Smooth muscle cell (in vitro differentiated cells): ENCODE measurements at regions not wholly inside any gene's neighbourhood (a gene's known extent, or its start where the extent isn't known, plus 50 kb on each side); places are given as distances from the start of the nearest gene placed in this dataset.

Experiments used
- DNase-seq: peaks from one replicate; lab custom pipeline; 2025; ENCODE audit not compliant: unreplicated experiment; lab: John Stamatoyannopoulos, UW
- H2AFZ ChIP-seq: fragments of 200-600 bp; sonication (generic); 2 replicates; pipeline ENCODE4 v1.6.0; 2016; ENCODE audit warnings: antibody characterized with exemption, low read depth, mild to moderate bottlenecking
- H3F3A ChIP-seq: fragments of 200-600 bp; sonication (generic); 2 replicates; pipeline ENCODE4 v1.6.0; 2017; ENCODE audit warnings: antibody characterized with exemption, low read depth
- H3K27ac ChIP-seq: fragments of 200-600 bp; sonication (generic); 2 replicates; pipeline ENCODE4 v1.5.1; 2016; ENCODE audit warnings: low read depth, mild to moderate bottlenecking
- H3K27me3 ChIP-seq: fragments of 200-600 bp; sonication (generic); 2 replicates; pipeline ENCODE4 v1.6.1; 2016; ENCODE audit warnings: low read depth, mild to moderate bottlenecking
- H3K36me3 ChIP-seq: fragments of 200-600 bp; sonication (generic); 2 replicates; pipeline ENCODE4 v1.5.1; 2016; ENCODE audit warnings: low read depth
- H3K4me1 ChIP-seq: fragments of 200-600 bp; sonication (generic); 2 replicates; pipeline ENCODE4 v1.5.1; 2016; ENCODE audit warnings: low read depth
- H3K4me2 ChIP-seq: fragments of 200-600 bp; sonication (generic); 2 replicates; pipeline ENCODE4 v1.6.0; 2016; ENCODE audit warnings: mild to moderate bottlenecking
- H3K4me3 ChIP-seq: fragments of 200-600 bp; sonication (generic); 2 replicates; pipeline ENCODE4 v1.5.1; 2016; ENCODE audit warnings: mild to moderate bottlenecking
- H3K79me2 ChIP-seq: fragments of 200-600 bp; sonication (generic); 2 replicates; pipeline ENCODE4 v1.6.0; 2016; ENCODE audit warnings: low read depth, mild to moderate bottlenecking
- H3K9ac ChIP-seq: fragments of 200-600 bp; sonication (generic); 2 replicates; pipeline ENCODE4 v1.6.0; 2016; ENCODE audit warnings: low read depth
- H3K9me3 ChIP-seq: fragments of 200-600 bp; sonication (generic); replicated peaks from 2 replicates; pipeline ENCODE4 v1.5.1; 2016; ENCODE audit warnings: low read depth
- H4K20me1 ChIP-seq: fragments of 200-600 bp; sonication (generic); 2 replicates; pipeline ENCODE4 v1.6.0; 2016; ENCODE audit warnings: low read depth
- WGBS: methylation state at CpG from one replicate; pipeline ENCODE4 v1.1.7; 2016; ENCODE audit warnings: low lambda C conversion rate; 5-methylcytosine and 5-hydroxymethylcytosine counted together
- TF ChIP-seq, protein P1 (sequence below): fragments of 200-600 bp; sonication (generic); IDR thresholded peaks from 2 replicates; pipeline ENCODE4 v1.5.1; 2017; ENCODE audit warnings: borderline replicate concordance, mild to moderate bottlenecking, antibody characterized with exemption; ENCODE audit not compliant: insufficient read depth, poor library complexity, severe bottlenecking

- no peaks in the 10 kb centered on the region for H3F3A ChIP-seq
- H3K9me3 ChIP-seq = peaks cover 4% of the 10 kb centered on the region
- no peak overlapping the region for H3K4me2 ChIP-seq
- no peak overlapping the region for H3K4me3 ChIP-seq
- no peaks in the 10 kb centered on the region for H3K36me3 ChIP-seq
- H3K27ac ChIP-seq = no peak overlapping the region
- H3K27me3 ChIP-seq = no peaks in the 10 kb centered on the region
- H3K9ac ChIP-seq = no peak overlapping the region
- no peaks in the 10 kb centered on the region for H4K20me1 ChIP-seq
- TF ChIP-seq, protein P1, sequence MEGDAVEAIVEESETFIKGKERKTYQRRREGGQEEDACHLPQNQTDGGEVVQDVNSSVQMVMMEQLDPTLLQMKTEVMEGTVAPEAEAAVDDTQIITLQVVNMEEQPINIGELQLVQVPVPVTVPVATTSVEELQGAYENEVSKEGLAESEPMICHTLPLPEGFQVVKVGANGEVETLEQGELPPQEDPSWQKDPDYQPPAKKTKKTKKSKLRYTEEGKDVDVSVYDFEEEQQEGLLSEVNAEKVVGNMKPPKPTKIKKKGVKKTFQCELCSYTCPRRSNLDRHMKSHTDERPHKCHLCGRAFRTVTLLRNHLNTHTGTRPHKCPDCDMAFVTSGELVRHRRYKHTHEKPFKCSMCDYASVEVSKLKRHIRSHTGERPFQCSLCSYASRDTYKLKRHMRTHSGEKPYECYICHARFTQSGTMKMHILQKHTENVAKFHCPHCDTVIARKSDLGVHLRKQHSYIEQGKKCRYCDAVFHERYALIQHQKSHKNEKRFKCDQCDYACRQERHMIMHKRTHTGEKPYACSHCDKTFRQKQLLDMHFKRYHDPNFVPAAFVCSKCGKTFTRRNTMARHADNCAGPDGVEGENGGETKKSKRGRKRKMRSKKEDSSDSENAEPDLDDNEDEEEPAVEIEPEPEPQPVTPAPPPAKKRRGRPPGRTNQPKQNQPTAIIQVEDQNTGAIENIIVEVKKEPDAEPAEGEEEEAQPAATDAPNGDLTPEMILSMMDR = no peak
- no peaks in the 10 kb centered on the region for H3K79me2 ChIP-seq
- H2AFZ ChIP-seq = no peak overlapping the region
- WGBS = 85% methylated on average over 27 of the region's 27 CpGs
- DNase-seq = no peak
- no peaks in the 10 kb centered on the region for H3K4me1 ChIP-seq
Observed at GRCh38 chr22:47372596-47373385, 610.3 kb downstream of the TBC1D22A start.

- DNase-seq = no peak
- Histone ChIP-seq H3K79me2 (no peaks in the 10 kb centered on the region), H2AFZ (no peak overlapping the region), H3K9ac (no peak overlapping the region), H3K27me3 (no peaks in the 10 kb centered on the region), H3K4me2 (no peak overlapping the region), H4K20me1 (no peaks in the 10 kb centered on the region), H3K4me1 (no peaks in the 10 kb centered on the region), H3K27ac (no peak overlapping the region), H3K4me3 (no peak overlapping the region), H3K36me3 (no peaks in the 10 kb centered on the region), H3K9me3 (peaks cover 4% of the 10 kb centered on the region), H3F3A (no peaks in the 10 kb centered on the region)
- 77% methylated on average over 15 of the region's 15 CpGs for WGBS
- TF ChIP-seq, protein P1 = no peak
Observed at GRCh38 chr22:47372111-47372581, 609.7 kb downstream of the TBC1D22A start.

GRCh38 chr22:47371263-47372090, 609.0 kb downstream of the TBC1D22A start:
- WGBS = 64% methylated on average over 15 of the region's 15 CpGs
- Histone ChIP-seq H3K79me2 (no peaks in the 10 kb centered on the region), H3K9ac (no peak overlapping the region), H3K27me3 (no peaks in the 10 kb centered on the region), H3F3A (no peaks in the 10 kb centered on the region), H3K36me3 (no peaks in the 10 kb centered on the region), H3K4me3 (no peak overlapping the region), H4K20me1 (no peaks in the 10 kb centered on the region), H2AFZ (no peak overlapping the region), H3K4me2 (no peak overlapping the region), H3K27ac (no peak overlapping the region), H3K9me3 (peaks cover 2% of the 10 kb centered on the region), H3K4me1 (no peaks in the 10 kb centered on the region)
- TF ChIP-seq, protein P1 = no peak
- DNase-seq = no peak
